GM18951 (cell line): ENCODE measurements at regions not wholly inside any gene's neighbourhood (a gene's known extent, or its start where the extent isn't known, plus 50 kb on each side); places are given as distances from the start of the nearest gene placed in this dataset.
"Not testable (repeated sequence)": the region's sequence is repeated elsewhere in the genome, so short reads cannot be mapped to it uniquely, and the experiment has no call there.

Source experiments
- POLR2A ChIP-seq: IDR thresholded peaks from 4 replicates; pipeline ENCODE4 v1.6.1; 2011; ENCODE audit warnings: mild to moderate bottlenecking; ENCODE audit not compliant: insufficient read length, insufficient read depth; ENCODE audit errors: extremely low read depth
- in situ Hi-C: fragments of 300-500 bp; cut with MboI; formaldehyde crosslinking; loops from one replicate; pipeline ENCODE4 v1.12.0; 2022; ENCODE audit warnings: low sequenced_read_pairs, mixed read lengths, inconsistent platforms; ENCODE audit not compliant: unreplicated experiment

DNA sequence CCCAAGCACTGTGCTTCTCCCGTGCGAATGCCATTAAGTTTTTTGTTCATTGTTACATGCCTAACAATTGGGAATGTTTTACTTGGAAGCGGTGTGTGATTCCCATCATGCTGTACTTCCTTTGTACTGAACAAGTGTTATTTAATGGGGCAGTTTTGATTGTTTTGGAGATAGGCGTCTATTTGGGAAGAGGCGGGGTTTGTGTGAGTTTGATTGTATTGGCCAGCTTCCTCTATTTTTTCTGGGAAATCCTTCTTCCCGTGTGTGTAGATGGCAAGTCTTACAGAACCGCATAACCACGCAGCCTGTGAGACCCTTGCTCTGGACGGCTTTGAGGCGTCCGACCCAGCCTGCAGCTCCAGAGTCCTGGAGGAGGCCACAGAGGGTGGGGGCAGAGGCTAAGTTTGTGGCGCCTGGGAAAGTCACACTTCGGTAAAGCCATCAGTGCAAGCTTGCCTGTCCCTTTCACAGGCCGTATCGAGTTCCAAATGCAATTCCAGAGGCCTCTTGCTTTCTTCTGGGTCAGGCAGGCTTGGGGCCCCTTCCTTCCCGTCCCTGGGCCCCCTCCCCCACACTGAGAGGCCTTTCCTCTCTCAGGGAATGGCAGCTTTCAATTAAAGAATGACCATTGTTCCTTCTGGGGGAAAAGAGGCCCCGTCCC, 210.3 kb downstream of the TOMM20 start:
- TF ChIP-seq POLR2A: no peak
- in situ Hi-C loops: no loop called here

- TF ChIP-seq POLR2A: no peak
- in situ Hi-C loops: no loop called here
Measured at GRCh38 chr1:234917495-234918180, 211.0 kb downstream of the TOMM20 start.

DNA sequence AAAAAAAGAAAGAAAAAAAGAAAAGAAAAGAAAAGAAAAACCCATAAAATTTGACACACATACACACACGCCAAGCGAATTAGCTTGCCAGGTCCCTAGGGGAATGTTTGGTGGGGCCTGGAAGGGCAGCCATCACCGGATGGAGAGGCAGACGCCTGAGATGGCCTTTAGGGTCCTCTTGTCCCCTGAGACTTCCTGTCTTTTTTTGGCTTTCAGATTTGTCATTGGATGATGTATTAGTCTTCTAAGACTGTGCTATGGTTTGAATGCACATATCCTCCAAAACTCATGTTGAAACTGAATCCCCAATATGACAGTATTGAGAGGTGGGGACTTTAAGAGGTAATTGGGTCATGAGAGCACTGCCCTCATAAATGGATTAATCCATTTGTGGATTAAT, 211.8 kb downstream of the TOMM20 start:
- in situ Hi-C loops: no loop called here
- TF ChIP-seq POLR2A: no peak

DNA sequence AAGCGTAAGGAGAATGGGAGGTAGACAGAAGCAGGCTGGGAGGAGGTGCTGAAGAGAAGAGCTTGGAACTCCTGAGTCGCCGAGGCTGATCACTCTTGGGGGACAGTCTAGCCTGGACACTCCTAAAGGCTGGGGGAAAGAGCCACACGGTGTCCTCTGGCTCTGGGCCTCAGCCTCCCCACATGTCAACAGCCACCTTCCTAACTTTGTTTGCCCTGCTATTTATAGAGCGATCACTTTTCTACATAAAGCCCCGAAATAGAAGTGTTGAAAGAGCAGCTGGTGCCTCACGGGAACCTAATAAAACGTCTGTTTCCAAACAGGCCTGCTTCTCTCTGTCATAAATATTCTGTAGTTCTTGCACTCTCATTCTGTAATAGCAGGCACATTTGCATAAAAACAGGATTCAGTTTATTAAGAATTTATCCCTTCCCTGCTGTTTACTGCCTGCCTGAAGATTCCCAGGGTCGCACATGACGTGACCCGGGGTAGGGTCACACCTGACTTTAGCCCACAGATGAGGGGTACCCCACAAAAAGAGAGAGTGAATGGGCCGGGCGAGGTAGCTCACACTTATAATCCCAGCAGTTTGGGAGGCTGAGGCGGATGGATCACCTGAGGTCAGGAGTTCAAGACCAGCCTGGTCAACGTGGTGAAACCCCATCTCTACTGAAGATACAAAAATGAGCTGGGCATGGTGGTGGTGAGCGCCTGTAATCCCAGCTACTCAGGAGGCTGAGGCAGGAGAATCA, 212.5 kb downstream of the TOMM20 start:
- no peak for TF ChIP-seq POLR2A

DNA sequence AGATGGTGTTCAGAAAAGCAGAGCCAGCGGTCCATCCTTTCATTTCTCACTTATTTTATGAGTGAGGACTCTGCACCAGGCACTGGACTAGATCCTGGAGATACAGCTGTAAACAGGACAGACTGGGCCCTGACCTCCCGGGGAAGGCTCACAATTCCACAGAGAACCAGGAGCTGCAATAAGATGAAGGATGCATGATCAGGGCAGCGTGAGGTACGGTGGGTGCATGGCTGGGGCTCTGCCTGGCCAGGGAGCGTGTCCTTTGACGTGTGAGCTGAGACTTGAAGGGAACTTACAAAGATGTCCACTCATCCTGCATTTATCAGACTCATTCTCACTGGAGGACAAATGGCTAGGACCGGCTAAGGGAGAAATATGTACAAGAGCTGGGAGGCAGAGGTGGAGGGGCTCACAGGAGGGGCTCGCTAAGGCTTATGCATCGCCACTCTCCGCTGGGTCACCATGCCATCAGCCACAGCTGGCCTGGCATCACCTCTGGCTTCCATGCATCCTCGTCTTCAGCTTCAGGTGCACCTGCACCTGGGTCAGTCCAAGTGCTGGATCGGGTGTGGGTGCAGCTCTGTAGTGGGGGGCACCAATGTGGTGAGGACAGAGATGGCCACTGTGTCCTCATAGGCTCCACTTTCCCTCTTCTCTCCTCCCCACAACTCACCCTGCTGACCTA, 213.9 kb downstream of the TOMM20 start:
- in situ Hi-C loops: no loop called here
- no peak for TF ChIP-seq POLR2A

More for the DNA sequence above, 212.5 kb downstream of the TOMM20 start:
- in situ Hi-C loops: no loop called here

GRCh38 chr1:234913771-234914170, 214.9 kb downstream of the TOMM20 start:
- in situ Hi-C loops: no loop called here
- no peak for TF ChIP-seq POLR2A

GRCh38 chr1:234913278-234913649, 215.4 kb downstream of the TOMM20 start:
- TF ChIP-seq POLR2A: no peak
- in situ Hi-C loops: no loop called here

DNA sequence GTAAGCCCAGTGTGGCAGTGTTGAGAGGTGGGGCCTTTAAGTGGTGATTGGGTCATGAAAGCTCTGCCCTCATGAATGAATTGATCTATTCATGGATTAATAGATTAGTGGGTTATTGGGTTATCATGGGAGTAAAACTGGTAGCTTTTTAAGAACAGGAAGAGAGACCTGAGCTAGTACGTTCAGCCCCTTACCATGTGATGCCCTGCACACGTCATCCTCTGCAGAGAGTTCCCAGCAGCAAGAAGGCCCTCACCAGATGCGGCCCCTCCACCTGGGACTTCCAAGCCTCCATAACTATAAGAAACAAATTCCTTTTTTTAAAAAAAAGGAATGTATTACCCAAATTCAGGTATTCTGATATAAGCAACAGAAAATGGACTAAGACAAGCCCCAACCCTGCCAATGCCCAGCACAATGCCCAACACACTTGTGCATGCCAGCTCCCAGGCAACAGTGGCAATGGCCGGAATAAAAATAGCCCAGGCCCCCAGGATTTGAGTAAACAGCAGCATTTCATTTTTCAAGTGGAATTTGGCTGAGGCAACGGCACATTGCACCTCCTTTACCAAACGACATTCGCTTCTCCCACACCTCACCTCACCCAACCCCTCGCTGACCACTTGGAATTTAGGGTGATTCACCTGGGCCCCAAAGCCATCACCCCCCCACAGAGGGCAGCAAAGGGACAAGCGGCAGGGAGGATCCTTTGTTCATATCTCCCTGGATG, 215.9 kb downstream of the TOMM20 start:
- in situ Hi-C loops: no loop called here
- TF ChIP-seq POLR2A: no peak

- no peak for TF ChIP-seq POLR2A
- in situ Hi-C loops: no loop called here
Measured at GRCh38 chr1:234911787-234912186, 216.8 kb downstream of the TOMM20 start.

GRCh38 chr1:234911136-234911535, 217.5 kb downstream of the TOMM20 start:
- in situ Hi-C loops: not testable (repeated sequence)

DNA sequence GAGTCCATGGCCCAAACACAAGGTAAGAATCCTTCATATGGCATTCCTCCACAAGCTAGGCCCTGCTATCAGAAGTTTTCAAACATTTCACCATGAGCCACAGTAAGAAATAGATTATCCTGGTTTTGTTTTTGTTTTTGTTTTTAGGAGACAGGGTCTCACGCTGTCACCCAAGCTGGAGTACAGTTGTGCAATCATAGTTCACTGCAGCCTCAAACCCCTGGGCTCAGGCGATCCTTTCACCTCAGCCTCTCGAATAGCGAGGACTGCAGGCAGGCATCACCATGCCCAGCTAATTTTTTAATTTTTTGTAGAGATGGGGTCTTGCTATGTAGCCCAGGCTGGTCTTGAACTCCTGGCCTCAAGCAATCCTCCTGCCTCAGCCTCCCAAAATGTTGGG, 218.8 kb downstream of the TOMM20 start:
- no peak for TF ChIP-seq POLR2A
- in situ Hi-C loops: no loop called here

GRCh38 chr1:234909307-234909810, 219.3 kb downstream of the TOMM20 start:
- no peak for TF ChIP-seq POLR2A
- in situ Hi-C loops: no loop called here

GRCh38 chr1:234908571-234908970, 220.1 kb downstream of the TOMM20 start:
- no peak for TF ChIP-seq POLR2A
- in situ Hi-C loops: no loop called here
